ENCODE measurements at regions not wholly inside any gene's neighbourhood (a gene's known extent, or its start where the extent isn't known, plus 50 kb on each side); places are given as distances from the start of the nearest gene placed in this dataset.

DNA sequence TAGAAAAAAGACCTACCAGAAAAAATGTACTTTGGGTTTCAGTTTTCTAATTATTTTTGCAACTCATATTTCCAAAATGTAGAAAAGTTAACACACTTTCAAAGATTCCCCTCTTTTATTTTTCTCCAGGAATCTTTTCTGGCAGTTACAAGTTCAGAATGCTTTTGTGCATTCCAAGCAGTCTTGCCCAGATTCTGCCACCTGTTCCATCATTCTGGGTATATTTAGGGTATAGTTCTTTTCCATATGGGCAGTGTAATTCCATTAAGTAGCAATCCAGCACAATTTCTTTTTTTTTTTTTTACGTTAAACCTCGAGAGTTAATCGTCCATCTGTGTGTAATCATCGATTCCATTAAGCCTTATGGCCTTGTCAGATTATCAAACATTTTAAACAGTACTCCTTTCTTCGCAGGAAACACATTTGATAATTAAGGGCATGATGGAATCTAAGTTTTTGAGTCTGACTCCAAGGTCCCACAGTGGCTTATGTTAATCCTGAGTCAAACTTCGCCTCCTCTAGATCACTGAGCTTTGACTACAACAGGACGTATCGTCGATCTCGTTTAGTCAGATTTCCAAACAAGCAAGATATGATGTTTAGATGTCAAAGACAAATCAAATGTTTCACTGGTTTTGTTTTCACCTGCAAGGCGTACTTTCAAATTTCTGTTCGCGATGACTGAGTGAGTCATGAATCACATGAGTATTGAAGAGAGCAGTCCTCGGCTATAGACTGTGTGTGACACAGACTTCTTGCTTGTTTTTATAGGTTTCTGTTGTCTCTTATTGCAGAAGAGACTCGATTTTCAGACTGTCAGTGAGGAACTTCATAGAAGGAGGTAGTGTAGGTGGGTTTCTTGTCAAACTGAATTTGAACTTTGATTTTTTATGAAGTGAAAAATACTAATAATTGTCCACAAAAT, 118.9 kb upstream of the GK2 start:
- no peak for TF ChIP-seq EZH2 (IDR thresholded peaks at IDR 0.05; ENCODE audit: borderline replicate concordance, low read depth, low read length, severe bottlenecking)
- TF ChIP-seq, protein P1, sequence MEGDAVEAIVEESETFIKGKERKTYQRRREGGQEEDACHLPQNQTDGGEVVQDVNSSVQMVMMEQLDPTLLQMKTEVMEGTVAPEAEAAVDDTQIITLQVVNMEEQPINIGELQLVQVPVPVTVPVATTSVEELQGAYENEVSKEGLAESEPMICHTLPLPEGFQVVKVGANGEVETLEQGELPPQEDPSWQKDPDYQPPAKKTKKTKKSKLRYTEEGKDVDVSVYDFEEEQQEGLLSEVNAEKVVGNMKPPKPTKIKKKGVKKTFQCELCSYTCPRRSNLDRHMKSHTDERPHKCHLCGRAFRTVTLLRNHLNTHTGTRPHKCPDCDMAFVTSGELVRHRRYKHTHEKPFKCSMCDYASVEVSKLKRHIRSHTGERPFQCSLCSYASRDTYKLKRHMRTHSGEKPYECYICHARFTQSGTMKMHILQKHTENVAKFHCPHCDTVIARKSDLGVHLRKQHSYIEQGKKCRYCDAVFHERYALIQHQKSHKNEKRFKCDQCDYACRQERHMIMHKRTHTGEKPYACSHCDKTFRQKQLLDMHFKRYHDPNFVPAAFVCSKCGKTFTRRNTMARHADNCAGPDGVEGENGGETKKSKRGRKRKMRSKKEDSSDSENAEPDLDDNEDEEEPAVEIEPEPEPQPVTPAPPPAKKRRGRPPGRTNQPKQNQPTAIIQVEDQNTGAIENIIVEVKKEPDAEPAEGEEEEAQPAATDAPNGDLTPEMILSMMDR (IDR thresholded peaks at IDR 0.05; ENCODE audit: extremely low read depth in 1 of 2, insufficient read depth in 1 of 2, low read depth in 1 of 2, low read length in 2 of 2) = no peak
- TF ChIP-seq MYC (IDR thresholded peaks at IDR 0.05; ENCODE audit: low read depth, low read length) = no peak
- no peak for TF ChIP-seq POLR2A (IDR thresholded peaks at IDR 0.05; ENCODE audit: low read depth, low read length)
- TF ChIP-seq GATA2 (IDR thresholded peaks at IDR 0.05; ENCODE audit: insufficient read depth, insufficient read length, low read depth, low read length) = no peak
- TF ChIP-seq POLR2AphosphoS5 (IDR thresholded peaks at IDR 0.05; ENCODE audit: insufficient read depth, low read depth, low read length) = no peak
- TF ChIP-seq, protein P2, sequence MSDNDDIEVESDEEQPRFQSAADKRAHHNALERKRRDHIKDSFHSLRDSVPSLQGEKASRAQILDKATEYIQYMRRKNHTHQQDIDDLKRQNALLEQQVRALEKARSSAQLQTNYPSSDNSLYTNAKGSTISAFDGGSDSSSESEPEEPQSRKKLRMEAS (IDR thresholded peaks at IDR 0.05; ENCODE audit: insufficient read depth, insufficient read length) = no peak
- no peak for TF ChIP-seq JUN (IDR thresholded peaks at IDR 0.05; ENCODE audit: borderline replicate concordance, insufficient read depth, insufficient read length, low read depth)
